T-helper 1 cell (primary cell): ENCODE measurements at regions not wholly inside any gene's neighbourhood (a gene's known extent, or its start where the extent isn't known, plus 50 kb on each side); places are given as distances from the start of the nearest gene placed in this dataset.
"Not testable (repeated sequence)": the region's sequence is repeated elsewhere in the genome, so short reads cannot be mapped to it uniquely, and the experiment has no call there.

Experiments used
- DNase-seq, 5 donors: peaks; one replicate each; pipeline ENCODE4 v3.0.0-alpha.2; 2012 to 2020

- no peak for DNase-seq
These were observed 571.2 kb downstream of the LIG4 start for GRCh38 chr13:107644136-107644535.

GRCh38 chr13:107643615-107644014 is 571.7 kb downstream of the LIG4 start:
- no peak for DNase-seq

GRCh38 chr13:107642831-107643230 is 572.5 kb downstream of the LIG4 start:
- DNase-seq, result no peak

GRCh38 chr13:107641574-107641973 is 573.8 kb downstream of the LIG4 start:
- DNase-seq, result no peak

- DNase-seq, result no peak
These were observed 589.7 kb downstream of the LIG4 start for GRCh38 chr13:107625648-107626047.

- no peak for DNase-seq
These were observed 597.8 kb downstream of the LIG4 start for GRCh38 chr13:107617527-107617926.

GRCh38 chr13:107612376-107612775 is 603.0 kb downstream of the LIG4 start:
- DNase-seq, result no peak

- DNase-seq, result no peak
These were observed 606.6 kb downstream of the LIG4 start for GRCh38 chr13:107608736-107609135.

- no peak for DNase-seq
These were observed 614.4 kb downstream of the LIG4 start for GRCh38 chr13:107600971-107601370.

GRCh38 chr13:107596306-107596705 is 619.0 kb downstream of the LIG4 start:
- not testable (repeated sequence) for DNase-seq

- no peak for DNase-seq
These were observed 624.8 kb downstream of the LIG4 start for GRCh38 chr13:107590556-107590955.

- DNase-seq, result no peak
These were observed 627.7 kb downstream of the LIG4 start for GRCh38 chr13:107587681-107588080.

- DNase-seq, result no peak
These were observed 629.1 kb downstream of the LIG4 start for GRCh38 chr13:107586216-107586615.

- no peak for DNase-seq
These were observed 629.7 kb downstream of the LIG4 start for GRCh38 chr13:107585469-107586180.

- DNase-seq, result no peak
These were observed 633.2 kb downstream of the LIG4 start for GRCh38 chr13:107582171-107582570.

GRCh38 chr13:107580741-107581412 is 634.5 kb downstream of the LIG4 start:
- no peak for DNase-seq

GRCh38 chr13:107576430-107576829 is 638.9 kb downstream of the LIG4 start:
- no peak for DNase-seq

- no peak for DNase-seq
These were observed 640.7 kb downstream of the LIG4 start for GRCh38 chr13:107574517-107575210.

GRCh38 chr13:107573184-107573583 is 642.2 kb downstream of the LIG4 start:
- no peak for DNase-seq

- no peak for DNase-seq
These were observed 643.2 kb downstream of the LIG4 start for GRCh38 chr13:107572156-107572555.

GRCh38 chr13:107568181-107568580 is 647.2 kb downstream of the LIG4 start:
- no peak for DNase-seq

GRCh38 chr13:107563099-107563925 is 652.0 kb downstream of the LIG4 start:
- DNase-seq, result no peak

GRCh38 chr13:107562203-107562602 is 653.1 kb downstream of the LIG4 start:
- DNase-seq, result no peak
